Hepatocyte (in vitro differentiated cells): ENCODE measurements at regions not wholly inside any gene's neighbourhood (a gene's known extent, or its start where the extent isn't known, plus 50 kb on each side); places are given as distances from the start of the nearest gene placed in this dataset.
"Not testable (repeated sequence)": the region's sequence is repeated elsewhere in the genome, so short reads cannot be mapped to it uniquely, and the experiment has no call there.

Experiments used
- DNase-seq: peaks from one replicate; pipeline ENCODE4 v3.0.0-alpha.2; 2016; ENCODE audit warnings: low spot score
- H2AFZ ChIP-seq: fragments of 200-600 bp; sonication (generic); 2 replicates; pipeline ENCODE4 v1.6.0; 2016; ENCODE audit warnings: antibody characterized with exemption, mild to moderate bottlenecking
- H3K27ac ChIP-seq: fragments of 200-600 bp; sonication (generic); 2 replicates; pipeline ENCODE4 v1.5.1; 2016; ENCODE audit warnings: mild to moderate bottlenecking
- H3K27me3 ChIP-seq: fragments of 200-600 bp; sonication (generic); 2 replicates; pipeline ENCODE4 v1.6.1; 2016
- H3K36me3 ChIP-seq: fragments of 200-600 bp; sonication (generic); replicated peaks from 2 replicates; pipeline ENCODE4 v1.5.1; 2016; ENCODE audit warnings: low read depth; ENCODE audit not compliant: insufficient read depth
- H3K4me1 ChIP-seq: fragments of 200-600 bp; sonication (generic); 2 replicates; pipeline ENCODE4 v1.5.1; 2016; ENCODE audit warnings: mild to moderate bottlenecking, moderate library complexity; ENCODE audit not compliant: insufficient read depth
- H3K4me2 ChIP-seq: fragments of 200-600 bp; sonication (generic); 2 replicates; pipeline ENCODE4 v1.6.0; 2016
- H3K4me3 ChIP-seq: fragments of 200-600 bp; sonication (generic); 2 replicates; pipeline ENCODE4 v1.5.1; 2016; ENCODE audit warnings: mild to moderate bottlenecking
- H3K79me2 ChIP-seq: fragments of 200-600 bp; sonication (generic); 2 replicates; pipeline ENCODE4 v1.6.0; 2017; ENCODE audit warnings: mild to moderate bottlenecking
- H3K9me2 ChIP-seq: fragments of 200-600 bp; sonication (generic); replicated peaks from 2 replicates; pipeline ENCODE4 v1.6.0; 2017; ENCODE audit warnings: mild to moderate bottlenecking; ENCODE audit not compliant: insufficient read depth
- H3K9me3 ChIP-seq: fragments of 200-600 bp; sonication (generic); 2 replicates; pipeline ENCODE4 v1.5.1; 2016; ENCODE audit warnings: low read depth, mild to moderate bottlenecking
- H4K20me1 ChIP-seq: fragments of 200-600 bp; sonication (generic); 2 replicates; pipeline ENCODE4 v1.6.0; 2016; ENCODE audit warnings: mild to moderate bottlenecking; ENCODE audit not compliant: insufficient read depth, poor library complexity, severe bottlenecking
- EZH2 ChIP-seq: fragments of 200-600 bp; sonication (generic); IDR thresholded peaks from 2 replicates; pipeline ENCODE4 v1.6.1; 2016; ENCODE audit warnings: antibody characterized with exemption, mild to moderate bottlenecking, borderline replicate concordance
- EZH2phosphoT487 ChIP-seq: fragments of 200-600 bp; sonication (generic); IDR thresholded peaks from one replicate; pipeline ENCODE4 v1.6.1; 2018; ENCODE audit warnings: antibody characterized with exemption, mild to moderate bottlenecking, low read depth, moderate library complexity; ENCODE audit not compliant: unreplicated experiment, severe bottlenecking
- WGBS: methylation state at CpG from one replicate; pipeline ENCODE4 v1.1.6; 2016; ENCODE audit warnings: low lambda C conversion rate; ENCODE audit errors: missing lambda C conversion rate; 5-methylcytosine and 5-hydroxymethylcytosine counted together
- TF ChIP-seq, protein P1 (sequence below): fragments of 200-600 bp; sonication (generic); IDR thresholded peaks from 2 replicates; pipeline ENCODE4 v1.5.1; 2016; ENCODE audit warnings: antibody characterized with exemption, mild to moderate bottlenecking; ENCODE audit not compliant: poor library complexity

DNA sequence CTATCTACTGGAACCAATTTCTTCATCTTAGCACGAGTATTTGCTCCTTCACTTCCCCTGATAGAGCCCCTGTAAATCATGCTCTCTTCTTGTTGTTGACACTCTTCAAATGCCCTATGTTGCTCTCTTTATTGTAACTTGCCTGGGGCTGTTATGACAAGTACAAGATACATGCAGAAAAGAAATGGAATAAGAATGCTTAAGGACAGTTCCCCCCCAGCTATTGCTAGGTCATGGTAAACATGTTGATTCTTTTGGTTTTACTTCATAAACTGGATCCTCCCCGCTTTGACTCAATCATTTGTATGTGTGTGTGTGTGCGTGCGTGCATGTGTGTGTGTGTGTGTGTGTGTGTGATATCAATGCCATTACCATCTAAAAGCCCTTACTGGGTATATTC, 368.5 kb upstream of the CNTNAP5 start:
- no peaks in the 10 kb centered on the region for H3K36me3 ChIP-seq
- no peak overlapping the region for H3K27ac ChIP-seq
- H3K27me3 ChIP-seq = no peaks in the 10 kb centered on the region
- no peaks in the 10 kb centered on the region for H4K20me1 ChIP-seq
- no peaks in the 10 kb centered on the region for H3K9me2 ChIP-seq
- H3K4me1 ChIP-seq = no peaks in the 10 kb centered on the region
- WGBS = 65% methylated on average over 4 of the region's 4 CpGs
- H3K4me2 ChIP-seq = no peak overlapping the region
- no peak overlapping the region for H2AFZ ChIP-seq
- no peak for TF ChIP-seq EZH2
- no peak for TF ChIP-seq EZH2phosphoT487
- TF ChIP-seq, protein P1, sequence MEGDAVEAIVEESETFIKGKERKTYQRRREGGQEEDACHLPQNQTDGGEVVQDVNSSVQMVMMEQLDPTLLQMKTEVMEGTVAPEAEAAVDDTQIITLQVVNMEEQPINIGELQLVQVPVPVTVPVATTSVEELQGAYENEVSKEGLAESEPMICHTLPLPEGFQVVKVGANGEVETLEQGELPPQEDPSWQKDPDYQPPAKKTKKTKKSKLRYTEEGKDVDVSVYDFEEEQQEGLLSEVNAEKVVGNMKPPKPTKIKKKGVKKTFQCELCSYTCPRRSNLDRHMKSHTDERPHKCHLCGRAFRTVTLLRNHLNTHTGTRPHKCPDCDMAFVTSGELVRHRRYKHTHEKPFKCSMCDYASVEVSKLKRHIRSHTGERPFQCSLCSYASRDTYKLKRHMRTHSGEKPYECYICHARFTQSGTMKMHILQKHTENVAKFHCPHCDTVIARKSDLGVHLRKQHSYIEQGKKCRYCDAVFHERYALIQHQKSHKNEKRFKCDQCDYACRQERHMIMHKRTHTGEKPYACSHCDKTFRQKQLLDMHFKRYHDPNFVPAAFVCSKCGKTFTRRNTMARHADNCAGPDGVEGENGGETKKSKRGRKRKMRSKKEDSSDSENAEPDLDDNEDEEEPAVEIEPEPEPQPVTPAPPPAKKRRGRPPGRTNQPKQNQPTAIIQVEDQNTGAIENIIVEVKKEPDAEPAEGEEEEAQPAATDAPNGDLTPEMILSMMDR = no peak
- no peaks in the 10 kb centered on the region for H3K9me3 ChIP-seq
- H3K79me2 ChIP-seq = no peaks in the 10 kb centered on the region
- no peak for DNase-seq
- no peak overlapping the region for H3K4me3 ChIP-seq

DNA sequence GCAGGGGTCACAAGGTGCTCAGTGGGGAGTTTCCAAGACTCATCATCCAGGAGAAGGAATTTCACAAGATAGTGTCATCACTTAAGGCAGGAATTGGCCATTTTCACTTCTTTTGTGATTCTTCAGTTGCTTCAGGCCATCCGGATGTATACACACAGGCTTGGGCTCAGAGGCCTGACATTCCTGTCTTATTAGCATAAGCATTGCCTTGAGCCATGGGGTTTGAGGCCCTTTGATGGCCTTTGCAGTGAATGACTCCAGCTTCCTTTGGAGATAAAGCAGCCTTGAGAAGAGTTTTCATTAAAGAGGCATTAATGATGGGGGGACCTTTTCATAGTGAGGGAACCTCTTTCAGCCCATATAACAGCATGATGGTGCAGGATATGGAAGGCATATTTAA, 366.0 kb upstream of the CNTNAP5 start:
- Histone ChIP-seq H3K9me3 (no peaks in the 10 kb centered on the region), H3K79me2 (no peaks in the 10 kb centered on the region), H2AFZ (no peak overlapping the region), H3K4me1 (no peaks in the 10 kb centered on the region), H3K4me3 (no peak overlapping the region), H3K9me2 (no peaks in the 10 kb centered on the region), H3K27ac (no peak overlapping the region), H3K36me3 (no peaks in the 10 kb centered on the region), H3K27me3 (no peaks in the 10 kb centered on the region), H3K4me2 (no peak overlapping the region), H4K20me1 (no peaks in the 10 kb centered on the region)
- DNase-seq = no peak
- TF ChIP-seq EZH2phosphoT487 (no peak), EZH2 (no peak)
- TF ChIP-seq, protein P1 = no peak
- WGBS = 87% methylated on average over 1 of the region's 1 CpG

DNA sequence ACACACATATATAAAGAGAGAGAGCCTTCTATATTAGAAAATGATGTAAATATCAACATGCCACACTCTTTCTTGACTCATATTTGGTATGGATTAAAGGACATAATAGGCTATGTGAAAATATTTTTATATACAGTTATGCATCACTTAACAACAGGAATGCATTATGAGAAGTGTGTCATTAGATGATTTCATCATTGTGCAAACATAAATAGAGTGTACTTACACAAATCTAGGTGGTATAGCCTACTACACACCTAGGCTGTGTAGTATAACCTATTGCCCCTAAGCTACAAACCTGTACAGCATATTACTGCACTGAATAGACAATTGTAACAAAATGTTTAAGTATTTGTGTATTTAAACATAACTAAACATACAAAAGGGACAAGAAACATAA, 354.8 kb upstream of the CNTNAP5 start:
- no peaks in the 10 kb centered on the region for H4K20me1 ChIP-seq
- H3K4me3 ChIP-seq = no peak overlapping the region
- no peak overlapping the region for H3K4me2 ChIP-seq
- H3K36me3 ChIP-seq = no peaks in the 10 kb centered on the region
- TF ChIP-seq EZH2 (no peak), EZH2phosphoT487 (no peak)
- TF ChIP-seq, protein P1 = no peak
- no peaks in the 10 kb centered on the region for H3K9me2 ChIP-seq
- no peaks in the 10 kb centered on the region for H3K4me1 ChIP-seq
- no peaks in the 10 kb centered on the region for H3K27me3 ChIP-seq
- H2AFZ ChIP-seq = no peak overlapping the region
- no peaks in the 10 kb centered on the region for H3K9me3 ChIP-seq
- DNase-seq = no peak
- H3K27ac ChIP-seq = no peak overlapping the region
- H3K79me2 ChIP-seq = no peaks in the 10 kb centered on the region

DNA sequence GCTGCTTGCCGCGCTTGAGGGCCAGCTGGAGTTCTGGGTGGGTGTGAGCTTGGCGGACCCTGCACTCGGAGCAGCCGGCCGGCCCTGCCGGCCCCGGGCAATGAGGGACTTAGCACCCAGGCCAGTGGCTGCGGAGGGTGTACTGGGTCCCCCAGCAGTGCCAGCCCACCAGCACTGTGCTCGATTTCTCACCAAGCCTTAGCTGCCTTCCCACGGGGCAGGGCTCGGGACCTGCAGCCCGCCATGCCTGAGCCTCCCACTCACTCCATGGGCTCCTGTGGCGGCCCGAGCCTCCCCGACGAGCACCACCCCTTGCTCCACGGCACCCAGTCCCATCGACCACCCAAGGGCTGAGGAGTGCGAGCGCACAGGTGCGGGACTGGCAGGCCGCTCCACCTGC, 341.3 kb upstream of the CNTNAP5 start:
- 97% methylated on average over 20 of the region's 23 CpGs for WGBS
- H3K79me2 ChIP-seq = not testable (repeated sequence)

More for the DNA sequence above, 341.3 kb upstream of the CNTNAP5 start:
- H3K4me3 ChIP-seq, H3K27me3 ChIP-seq, H3K9me2 ChIP-seq, H3K27ac ChIP-seq, H2AFZ ChIP-seq, H3K36me3 ChIP-seq, H4K20me1 ChIP-seq, H3K9me3 ChIP-seq, DNase-seq, H3K4me1 ChIP-seq, H3K4me2 ChIP-seq: not testable (repeated sequence)
